ENCODE measurements at regions not wholly inside any gene's neighbourhood (a gene's known extent, or its start where the extent isn't known, plus 50 kb on each side); places are given as distances from the start of the nearest gene placed in this dataset.

GRCh38 chr6:115865914-115866313, 194.8 kb downstream of the FRK start:
- TF ChIP-seq, protein P1, sequence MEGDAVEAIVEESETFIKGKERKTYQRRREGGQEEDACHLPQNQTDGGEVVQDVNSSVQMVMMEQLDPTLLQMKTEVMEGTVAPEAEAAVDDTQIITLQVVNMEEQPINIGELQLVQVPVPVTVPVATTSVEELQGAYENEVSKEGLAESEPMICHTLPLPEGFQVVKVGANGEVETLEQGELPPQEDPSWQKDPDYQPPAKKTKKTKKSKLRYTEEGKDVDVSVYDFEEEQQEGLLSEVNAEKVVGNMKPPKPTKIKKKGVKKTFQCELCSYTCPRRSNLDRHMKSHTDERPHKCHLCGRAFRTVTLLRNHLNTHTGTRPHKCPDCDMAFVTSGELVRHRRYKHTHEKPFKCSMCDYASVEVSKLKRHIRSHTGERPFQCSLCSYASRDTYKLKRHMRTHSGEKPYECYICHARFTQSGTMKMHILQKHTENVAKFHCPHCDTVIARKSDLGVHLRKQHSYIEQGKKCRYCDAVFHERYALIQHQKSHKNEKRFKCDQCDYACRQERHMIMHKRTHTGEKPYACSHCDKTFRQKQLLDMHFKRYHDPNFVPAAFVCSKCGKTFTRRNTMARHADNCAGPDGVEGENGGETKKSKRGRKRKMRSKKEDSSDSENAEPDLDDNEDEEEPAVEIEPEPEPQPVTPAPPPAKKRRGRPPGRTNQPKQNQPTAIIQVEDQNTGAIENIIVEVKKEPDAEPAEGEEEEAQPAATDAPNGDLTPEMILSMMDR (IDR thresholded peaks at IDR 0.05 in 8 of 11, conservative IDR thresholded peaks at IDR 0.05 in 3 of 11), result no peak
- no peak for TF ChIP-seq POLR2AphosphoS5 (IDR thresholded peaks at IDR 0.05)
